Hepatocyte (in vitro differentiated cells): ENCODE measurements at regions not wholly inside any gene's neighbourhood (a gene's known extent, or its start where the extent isn't known, plus 50 kb on each side); places are given as distances from the start of the nearest gene placed in this dataset.

ENCODE experiments used
- EZH2 ChIP-seq: fragments of 200-600 bp; sonication (generic); IDR thresholded peaks from 2 replicates; pipeline ENCODE4 v1.6.1; 2016; ENCODE audit warnings: antibody characterized with exemption, mild to moderate bottlenecking, borderline replicate concordance
- EZH2phosphoT487 ChIP-seq: fragments of 200-600 bp; sonication (generic); IDR thresholded peaks from one replicate; pipeline ENCODE4 v1.6.1; 2018; ENCODE audit warnings: antibody characterized with exemption, mild to moderate bottlenecking, low read depth, moderate library complexity; ENCODE audit not compliant: unreplicated experiment, severe bottlenecking
- TF ChIP-seq, protein P1 (sequence below): fragments of 200-600 bp; sonication (generic); IDR thresholded peaks from 2 replicates; pipeline ENCODE4 v1.5.1; 2016; ENCODE audit warnings: antibody characterized with exemption, mild to moderate bottlenecking; ENCODE audit not compliant: poor library complexity

DNA sequence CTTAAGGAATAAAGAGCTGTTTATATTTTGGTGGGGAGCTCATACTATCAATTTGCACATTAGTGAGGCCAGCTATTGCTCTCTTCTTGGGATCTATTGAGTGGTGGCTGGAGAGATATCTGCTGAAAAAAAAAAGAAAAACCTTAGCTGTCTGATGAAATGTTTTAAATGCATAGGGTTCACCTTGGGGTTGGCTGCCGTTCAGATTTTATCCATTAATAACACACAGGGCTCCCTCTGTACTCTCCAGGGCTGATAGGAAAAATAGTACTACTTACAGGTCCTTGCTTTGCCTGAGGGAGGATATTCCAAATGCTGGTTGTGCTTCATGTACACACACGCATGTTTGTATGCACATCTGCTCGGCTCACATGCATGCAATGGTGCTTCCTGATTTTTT, 803.7 kb downstream of the MCTP2 start:
- TF ChIP-seq EZH2phosphoT487 = no peak
- TF ChIP-seq, protein P1, sequence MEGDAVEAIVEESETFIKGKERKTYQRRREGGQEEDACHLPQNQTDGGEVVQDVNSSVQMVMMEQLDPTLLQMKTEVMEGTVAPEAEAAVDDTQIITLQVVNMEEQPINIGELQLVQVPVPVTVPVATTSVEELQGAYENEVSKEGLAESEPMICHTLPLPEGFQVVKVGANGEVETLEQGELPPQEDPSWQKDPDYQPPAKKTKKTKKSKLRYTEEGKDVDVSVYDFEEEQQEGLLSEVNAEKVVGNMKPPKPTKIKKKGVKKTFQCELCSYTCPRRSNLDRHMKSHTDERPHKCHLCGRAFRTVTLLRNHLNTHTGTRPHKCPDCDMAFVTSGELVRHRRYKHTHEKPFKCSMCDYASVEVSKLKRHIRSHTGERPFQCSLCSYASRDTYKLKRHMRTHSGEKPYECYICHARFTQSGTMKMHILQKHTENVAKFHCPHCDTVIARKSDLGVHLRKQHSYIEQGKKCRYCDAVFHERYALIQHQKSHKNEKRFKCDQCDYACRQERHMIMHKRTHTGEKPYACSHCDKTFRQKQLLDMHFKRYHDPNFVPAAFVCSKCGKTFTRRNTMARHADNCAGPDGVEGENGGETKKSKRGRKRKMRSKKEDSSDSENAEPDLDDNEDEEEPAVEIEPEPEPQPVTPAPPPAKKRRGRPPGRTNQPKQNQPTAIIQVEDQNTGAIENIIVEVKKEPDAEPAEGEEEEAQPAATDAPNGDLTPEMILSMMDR = no peak
- no peak for TF ChIP-seq EZH2
